Mucosa of descending colon (tissue), 3 donors: ENCODE measurements at regions not wholly inside any gene's neighbourhood (a gene's known extent, or its start where the extent isn't known, plus 50 kb on each side); places are given as distances from the start of the nearest gene placed in this dataset.

Source experiments
- ATAC-seq: fragments of 200-7000 bp; cut with Tn5 transposase; one replicate; pipeline ENCODE4 v1.9.1; 2020; ENCODE audit warnings: mild to moderate bottlenecking, moderate library complexity
- DNase-seq, 3 donors: peaks; one replicate each; pipeline ENCODE4 v3.0.0-alpha.2; 2020
- H3K36me3 ChIP-seq: fragments of 200-600 bp; one replicate; pipeline ENCODE4 v1.8.0; 2021; ENCODE audit warnings: low read depth, mild to moderate bottlenecking
- H3K4me1 ChIP-seq: fragments of 200-600 bp; one replicate; pipeline ENCODE4 v1.8.0; 2021; ENCODE audit warnings: low read depth, mild to moderate bottlenecking
- H3K4me3 ChIP-seq: fragments of 200-600 bp; one replicate; pipeline ENCODE4 v1.8.0; 2021; ENCODE audit warnings: mild to moderate bottlenecking
- H3K9me3 ChIP-seq: fragments of 200-600 bp; one replicate; pipeline ENCODE4 v1.8.0; 2021; ENCODE audit warnings: mild to moderate bottlenecking
- intact Hi-C, 2 donors: fragments of 100-400 bp; cut with DNase I in 1 of 2; cut with micrococcal nuclease in 1 of 2; formaldehyde crosslinking; loops; one replicate each; pipeline versions ENCODE4 v1.11.0 to v1.11.1; 2022; cut with DNase I, micrococcal nuclease
- TF ChIP-seq, protein P1 (sequence below): fragments of 200-600 bp; IDR thresholded peaks from one replicate; pipeline ENCODE4 v1.8.0; 2022; ENCODE audit warnings: antibody characterized with exemption, mild to moderate bottlenecking
- donor health status: DM: no; HTN: no; CAD: no; lungs with moderate emphysema.
- donor health status: DM: no; HTN: no; CAD: no.
- donor health status: DM: no; HTN: yes; CAD: no.

DNA sequence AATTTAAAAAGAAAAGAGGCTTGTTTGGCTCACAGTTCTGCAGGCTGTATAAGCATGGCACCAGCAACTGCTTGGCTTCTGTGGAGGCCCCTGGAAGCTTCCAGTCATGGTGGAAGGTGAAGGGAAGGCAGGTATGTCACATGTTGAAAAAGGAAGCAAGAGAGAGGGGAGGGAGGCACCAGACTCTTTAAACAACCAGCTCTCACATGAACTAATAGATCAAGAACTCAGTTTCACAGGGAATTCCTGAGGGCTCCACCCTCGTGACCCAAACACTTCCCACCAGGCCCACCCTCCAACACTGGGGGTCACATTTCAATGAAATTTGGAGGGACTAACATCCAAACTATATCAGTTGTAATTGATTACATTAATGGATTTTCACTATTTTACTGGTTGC, 127.9 kb upstream of the MLIP start:
- no peaks in the 10 kb centered on the region for H3K9me3 ChIP-seq
- DNase-seq (no peak), ATAC-seq (no peak)
- intact Hi-C loops = loop anchor here in 1 of 2 donors (10.0 kb wide), 1 partner anchor 1262 kb away; no protein-coding TSS in a partner anchor
- TF ChIP-seq, protein P1, sequence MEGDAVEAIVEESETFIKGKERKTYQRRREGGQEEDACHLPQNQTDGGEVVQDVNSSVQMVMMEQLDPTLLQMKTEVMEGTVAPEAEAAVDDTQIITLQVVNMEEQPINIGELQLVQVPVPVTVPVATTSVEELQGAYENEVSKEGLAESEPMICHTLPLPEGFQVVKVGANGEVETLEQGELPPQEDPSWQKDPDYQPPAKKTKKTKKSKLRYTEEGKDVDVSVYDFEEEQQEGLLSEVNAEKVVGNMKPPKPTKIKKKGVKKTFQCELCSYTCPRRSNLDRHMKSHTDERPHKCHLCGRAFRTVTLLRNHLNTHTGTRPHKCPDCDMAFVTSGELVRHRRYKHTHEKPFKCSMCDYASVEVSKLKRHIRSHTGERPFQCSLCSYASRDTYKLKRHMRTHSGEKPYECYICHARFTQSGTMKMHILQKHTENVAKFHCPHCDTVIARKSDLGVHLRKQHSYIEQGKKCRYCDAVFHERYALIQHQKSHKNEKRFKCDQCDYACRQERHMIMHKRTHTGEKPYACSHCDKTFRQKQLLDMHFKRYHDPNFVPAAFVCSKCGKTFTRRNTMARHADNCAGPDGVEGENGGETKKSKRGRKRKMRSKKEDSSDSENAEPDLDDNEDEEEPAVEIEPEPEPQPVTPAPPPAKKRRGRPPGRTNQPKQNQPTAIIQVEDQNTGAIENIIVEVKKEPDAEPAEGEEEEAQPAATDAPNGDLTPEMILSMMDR = no peak
- no peaks in the 10 kb centered on the region for H3K4me1 ChIP-seq
- no peak overlapping the region for H3K4me3 ChIP-seq
- H3K36me3 ChIP-seq = no peaks in the 10 kb centered on the region

DNA sequence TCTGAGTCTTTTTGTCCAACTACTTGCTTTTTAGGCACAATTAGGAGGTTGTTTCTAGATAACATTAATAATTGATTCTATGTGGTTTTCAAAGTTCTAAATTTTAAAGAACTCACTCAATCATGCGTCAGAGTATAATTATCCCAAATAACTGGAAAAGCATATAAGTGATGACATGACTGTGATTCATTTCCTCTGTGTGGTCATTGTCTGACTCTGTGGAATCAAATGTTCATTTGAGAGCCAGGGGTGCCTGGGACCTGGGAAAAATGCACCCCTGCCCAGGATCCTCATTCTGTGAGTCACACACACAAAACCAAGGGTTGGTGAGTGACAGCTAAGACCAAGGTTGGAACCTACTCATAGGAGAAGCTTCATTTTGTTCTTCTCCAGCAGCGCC, 127.1 kb upstream of the MLIP start:
- TF ChIP-seq, protein P1 = no peak
- no peak for DNase-seq
- no peak for ATAC-seq
- Histone ChIP-seq H3K4me3 (no peak overlapping the region), H3K36me3 (no peaks in the 10 kb centered on the region), H3K4me1 (no peaks in the 10 kb centered on the region), H3K9me3 (no peaks in the 10 kb centered on the region)
- intact Hi-C loops = loop anchor here in 1 of 2 donors (10.0 kb wide), 1 partner anchor 1261 kb away; no protein-coding TSS in a partner anchor

DNA sequence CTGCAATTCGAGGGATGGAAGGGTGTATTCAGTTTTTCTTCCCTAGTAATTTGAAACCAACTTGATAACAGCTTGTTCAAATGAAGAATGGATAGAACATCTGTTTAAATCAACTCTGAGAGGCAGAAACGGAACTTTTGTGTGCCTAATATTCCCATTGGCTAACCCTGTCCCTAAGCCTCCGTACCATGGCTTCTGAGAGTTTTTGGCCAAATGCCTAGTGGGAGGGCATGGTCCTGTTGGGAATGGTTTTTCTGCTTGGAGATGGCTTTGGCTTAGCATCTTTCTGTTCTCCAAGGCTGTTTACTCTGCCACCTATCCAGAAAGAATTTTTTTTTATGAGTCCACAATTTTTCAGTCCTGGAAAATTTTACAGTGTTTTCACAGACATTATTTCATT, 126.7 kb upstream of the MLIP start:
- intact Hi-C loops = loop anchor here in 1 of 2 donors (10.0 kb wide), 1 partner anchor 1260 kb away; no protein-coding TSS in a partner anchor
- no peaks in the 10 kb centered on the region for H3K36me3 ChIP-seq

DNA sequence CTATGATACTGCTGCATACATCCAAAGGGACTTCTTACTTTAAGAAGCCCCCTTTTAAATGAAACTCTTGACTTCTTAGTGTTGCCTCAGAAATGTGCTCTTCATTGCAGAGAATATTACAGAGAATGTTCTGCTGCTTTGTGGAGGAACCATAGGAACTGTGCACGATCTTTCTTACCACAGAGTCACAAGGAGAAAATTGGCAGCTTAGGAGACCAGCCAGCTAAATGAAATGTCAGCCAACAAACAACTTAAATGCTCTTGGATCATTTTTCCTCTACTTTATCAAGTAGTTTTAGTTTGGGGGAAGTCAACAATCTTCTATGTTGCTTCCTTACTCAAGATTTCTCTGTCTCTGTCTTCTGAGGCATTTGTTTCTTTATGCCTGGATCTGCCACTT, 125.9 kb upstream of the MLIP start:
- no peaks in the 10 kb centered on the region for H3K9me3 ChIP-seq
- H3K4me1 ChIP-seq = no peaks in the 10 kb centered on the region
- H3K4me3 ChIP-seq = no peak overlapping the region
- intact Hi-C loops = loop anchor here (5.0 to 10.0 kb wide), 2 partner anchors 282 to 1259 kb away; no protein-coding TSS in a partner anchor
- no peaks in the 10 kb centered on the region for H3K36me3 ChIP-seq
- TF ChIP-seq, protein P1 = no peak
- ATAC-seq (no peak), DNase-seq (no peak)

More for the DNA sequence above, 126.7 kb upstream of the MLIP start:
- Histone ChIP-seq H3K4me1 (no peaks in the 10 kb centered on the region), H3K4me3 (no peak overlapping the region), H3K9me3 (no peaks in the 10 kb centered on the region)
- DNase-seq (no peak), ATAC-seq (no peak)
- TF ChIP-seq, protein P1 = no peak

DNA sequence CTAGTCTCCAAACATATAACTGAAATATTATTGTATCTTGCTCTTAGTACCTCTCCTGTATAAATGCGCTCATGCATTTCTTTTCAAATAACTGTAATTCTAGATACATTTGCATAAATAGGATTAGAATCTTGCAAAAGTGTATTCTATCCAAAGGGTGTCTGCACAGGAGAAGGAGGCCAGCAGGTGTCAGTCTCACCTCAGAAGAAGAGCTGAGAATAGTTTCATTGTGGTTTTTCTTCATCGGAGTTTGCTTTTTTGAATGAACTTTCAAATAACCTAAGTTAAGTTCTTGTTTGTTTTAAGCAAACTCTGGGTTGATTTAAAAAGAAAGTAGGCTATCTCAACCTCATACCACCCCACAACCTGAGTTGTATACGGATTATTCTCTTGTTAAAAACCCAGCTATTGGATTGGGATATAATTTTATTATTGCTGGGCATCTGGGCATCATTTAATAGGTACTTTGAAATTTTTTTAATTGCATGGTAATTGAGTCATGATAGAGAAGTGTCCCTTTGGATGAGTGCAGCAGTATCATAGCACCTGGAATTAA, 125.0 kb upstream of the MLIP start:
- DNase-seq (peak in 2 of 3 donors; percentile 37 to 81), ATAC-seq (peak; percentile 75)
- H3K4me1 ChIP-seq = no peaks in the 10 kb centered on the region
- H3K36me3 ChIP-seq = no peaks in the 10 kb centered on the region
- no peak overlapping the region for H3K4me3 ChIP-seq
- intact Hi-C loops = loop anchor here (5.0 to 10.0 kb wide), 2 partner anchors 281 to 1259 kb away; no protein-coding TSS in a partner anchor
- TF ChIP-seq, protein P1 = peak; percentile 54
- H3K9me3 ChIP-seq = no peaks in the 10 kb centered on the region
